ENCODE measurements at regions not wholly inside any gene's neighbourhood (a gene's known extent, or its start where the extent isn't known, plus 50 kb on each side); places are given as distances from the start of the nearest gene placed in this dataset.

DNA sequence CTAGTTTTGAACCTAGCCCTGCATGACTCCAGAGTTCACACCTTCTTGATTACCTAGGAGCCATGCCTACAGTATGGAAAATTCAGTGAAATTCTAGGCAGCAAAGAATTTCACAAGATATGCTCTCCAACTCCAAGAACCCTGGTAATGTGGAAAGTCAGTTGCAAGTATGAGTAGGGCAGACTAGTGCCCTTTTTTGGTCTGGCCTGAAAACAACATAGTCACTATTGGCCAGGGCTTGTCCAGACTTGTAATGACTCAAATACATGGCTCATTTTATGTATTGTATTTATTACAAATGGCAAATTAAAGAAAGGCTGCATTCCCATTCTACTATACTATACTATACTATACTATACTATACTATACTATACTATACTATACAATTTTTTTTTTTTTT is 160.4 kb downstream of the ESM1 start:
- no peaks in the 10 kb centered on the region for H3K4me1 ChIP-seq (ENCODE audit: control insufficient read depth, insufficient read depth, low read length)
- no peaks in the 10 kb centered on the region for H3K27me3 ChIP-seq (ENCODE audit: control insufficient read depth, insufficient read depth, low read length)
- no peak overlapping the region for H3K4me3 ChIP-seq (ENCODE audit: low read length)
- no peak overlapping the region for H3K27ac ChIP-seq (ENCODE audit: low read length)
- H3K9me3 ChIP-seq (replicated peaks; ENCODE audit: control insufficient read depth, low read depth, low read length): no peaks in the 10 kb centered on the region
- no peak for DNase-seq
- no peaks in the 10 kb centered on the region for H3K36me3 ChIP-seq (ENCODE audit: control insufficient read depth, insufficient read depth, low read length)

DNA sequence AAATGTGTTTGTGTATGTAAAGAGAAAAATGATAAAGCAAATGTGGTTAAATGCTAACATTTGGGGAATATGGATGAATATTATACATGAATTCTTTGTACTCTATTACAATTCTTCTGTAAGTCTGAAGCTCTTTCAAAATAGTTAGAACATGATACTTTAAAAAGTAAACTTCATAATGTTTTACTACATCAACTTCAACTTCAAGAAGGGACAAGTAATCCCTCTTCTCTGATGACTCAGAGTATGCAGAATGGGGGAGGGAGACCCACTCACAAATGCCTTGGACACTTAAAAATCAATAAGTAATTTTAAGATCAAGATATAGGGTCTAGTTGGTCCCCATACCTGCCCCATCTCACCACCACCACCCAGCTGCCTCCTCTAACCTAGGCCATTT is 162.4 kb downstream of the ESM1 start:
- Histone ChIP-seq H3K4me1 (ENCODE audit: control insufficient read depth, insufficient read depth, low read length) (no peaks in the 10 kb centered on the region), H3K27me3 (ENCODE audit: control insufficient read depth, insufficient read depth, low read length) (no peaks in the 10 kb centered on the region), H3K4me3 (ENCODE audit: low read length) (no peak overlapping the region), H3K27ac (ENCODE audit: low read length) (no peak overlapping the region), H3K9me3 (replicated peaks; ENCODE audit: control insufficient read depth, low read depth, low read length) (no peaks in the 10 kb centered on the region), H3K36me3 (ENCODE audit: control insufficient read depth, insufficient read depth, low read length) (no peaks in the 10 kb centered on the region)
- no peak for DNase-seq

DNA sequence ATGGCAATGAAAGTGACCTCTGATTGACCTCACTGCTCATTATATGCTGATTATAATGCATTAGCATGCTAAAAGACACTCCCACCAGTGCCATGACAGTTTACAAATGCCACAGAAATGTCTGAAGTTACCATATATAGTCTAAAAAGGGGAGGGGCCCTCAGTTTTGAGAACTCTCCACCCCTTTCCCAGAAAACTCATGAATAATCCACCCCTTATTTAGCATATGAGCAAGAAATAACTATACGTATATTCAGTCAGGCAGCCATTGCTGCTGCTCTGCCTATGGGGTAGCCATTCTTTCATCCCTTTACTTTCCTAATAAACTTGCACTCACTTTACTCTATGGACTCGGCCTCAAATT is 163.1 kb downstream of the ESM1 start:
- H3K4me3 ChIP-seq (ENCODE audit: low read length): no peak overlapping the region
- H3K4me1 ChIP-seq (ENCODE audit: control insufficient read depth, insufficient read depth, low read length): no peaks in the 10 kb centered on the region
- DNase-seq: no peak
- H3K27me3 ChIP-seq (ENCODE audit: control insufficient read depth, insufficient read depth, low read length): no peaks in the 10 kb centered on the region
- H3K36me3 ChIP-seq (ENCODE audit: control insufficient read depth, insufficient read depth, low read length): no peaks in the 10 kb centered on the region
- no CpG with 5 or more reads among the region's 2 CpGs for WGBS (ENCODE audit: insufficient coverage)
- no peaks in the 10 kb centered on the region for H3K9me3 ChIP-seq (replicated peaks; ENCODE audit: control insufficient read depth, low read depth, low read length)
- no peak overlapping the region for H3K27ac ChIP-seq (ENCODE audit: low read length)

DNA sequence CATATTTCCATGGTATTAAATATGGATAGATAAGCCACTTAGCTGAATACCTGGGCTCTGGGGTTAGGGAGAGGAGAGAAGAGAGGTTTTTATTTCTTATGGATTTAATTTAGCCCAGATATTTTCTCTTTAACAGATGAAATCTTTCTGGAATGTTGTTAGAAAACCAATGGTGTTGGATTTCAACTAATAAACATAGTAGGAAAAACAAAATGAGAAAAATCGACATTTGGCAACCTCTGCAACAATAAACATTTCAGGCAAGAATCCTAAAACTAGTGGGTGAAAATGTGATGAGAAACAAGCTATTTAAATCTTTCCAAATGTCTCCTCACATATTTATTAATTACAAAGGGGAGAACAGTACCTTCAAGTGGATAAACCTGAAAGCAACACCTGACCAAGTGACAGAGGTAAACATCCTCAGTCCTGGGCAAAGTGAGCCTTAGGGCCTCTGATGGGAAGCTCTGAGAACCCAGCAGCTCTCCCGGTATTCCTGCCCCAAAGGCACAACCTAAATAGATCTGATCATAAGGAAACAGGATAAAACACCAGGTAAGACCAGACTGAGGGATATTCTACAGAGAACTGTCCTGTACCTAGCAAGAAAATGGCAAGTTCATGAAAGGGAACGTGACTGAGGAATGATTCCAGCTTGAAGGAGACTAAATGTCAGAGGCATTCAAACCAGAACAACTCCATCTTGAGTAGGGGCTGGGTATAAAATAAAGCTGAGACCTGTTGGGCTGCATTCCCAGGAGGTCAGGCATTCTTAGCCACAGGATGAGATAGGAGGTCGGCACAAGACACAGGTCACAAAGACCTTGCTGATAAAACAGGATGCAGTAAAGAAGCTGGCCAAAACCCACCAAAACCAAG is 163.7 kb downstream of the ESM1 start:
- Histone ChIP-seq H3K27me3 (ENCODE audit: control insufficient read depth, insufficient read depth, low read length) (no peaks in the 10 kb centered on the region), H3K4me3 (ENCODE audit: low read length) (no peak overlapping the region), H3K36me3 (ENCODE audit: control insufficient read depth, insufficient read depth, low read length) (no peaks in the 10 kb centered on the region), H3K9me3 (replicated peaks; ENCODE audit: control insufficient read depth, low read depth, low read length) (no peaks in the 10 kb centered on the region), H3K4me1 (ENCODE audit: control insufficient read depth, insufficient read depth, low read length) (no peaks in the 10 kb centered on the region), H3K27ac (ENCODE audit: low read length) (no peak overlapping the region)
- no peak for DNase-seq
- WGBS (ENCODE audit: insufficient coverage): 63% methylated on average over 2 of the region's 4 CpGs

DNA sequence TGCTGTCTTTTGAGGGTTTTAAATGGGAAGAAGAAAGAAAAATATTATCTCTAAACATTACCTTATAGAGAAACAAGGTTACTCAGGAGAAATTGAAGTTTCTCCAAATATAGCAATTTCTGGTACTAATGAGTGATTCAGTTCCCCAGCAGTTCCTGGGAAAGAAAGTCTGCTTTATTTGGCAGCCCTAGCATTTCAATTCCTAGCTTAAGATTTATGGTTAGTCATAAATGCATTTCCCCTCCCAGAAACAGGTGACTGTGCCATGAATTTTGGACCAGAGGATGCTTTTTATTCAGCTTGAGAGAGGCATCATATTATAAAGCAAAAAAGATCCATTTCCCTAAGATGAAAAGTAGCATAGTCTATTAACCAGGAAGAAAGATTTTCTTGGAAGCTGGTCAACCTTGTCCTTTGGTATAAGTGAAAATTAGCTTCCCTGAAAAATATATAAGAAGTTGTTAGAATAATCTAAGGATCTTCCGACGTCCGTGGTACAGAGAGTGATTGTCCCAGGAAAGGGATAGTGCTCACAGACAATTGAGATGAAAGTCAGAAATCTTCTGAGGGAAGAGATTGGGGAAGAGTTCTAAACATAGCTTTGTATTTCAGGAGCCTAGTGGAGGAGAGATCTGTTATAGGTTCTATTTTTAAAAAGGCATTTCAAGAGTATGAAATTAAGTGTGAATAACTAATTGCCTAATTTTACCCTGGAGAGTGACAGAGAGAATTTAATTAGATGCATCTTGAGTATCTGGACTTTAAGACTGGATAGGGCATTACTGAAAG is 164.9 kb downstream of the ESM1 start:
- Histone ChIP-seq H3K27me3 (ENCODE audit: control insufficient read depth, insufficient read depth, low read length) (no peaks in the 10 kb centered on the region), H3K27ac (ENCODE audit: low read length) (no peak overlapping the region), H3K4me3 (ENCODE audit: low read length) (no peak overlapping the region), H3K4me1 (ENCODE audit: control insufficient read depth, insufficient read depth, low read length) (no peaks in the 10 kb centered on the region), H3K9me3 (replicated peaks; ENCODE audit: control insufficient read depth, low read depth, low read length) (no peaks in the 10 kb centered on the region), H3K36me3 (ENCODE audit: control insufficient read depth, insufficient read depth, low read length) (no peaks in the 10 kb centered on the region)
- no peak for DNase-seq
- 43% methylated on average over 1 of the region's 3 CpGs for WGBS (ENCODE audit: insufficient coverage)

DNA sequence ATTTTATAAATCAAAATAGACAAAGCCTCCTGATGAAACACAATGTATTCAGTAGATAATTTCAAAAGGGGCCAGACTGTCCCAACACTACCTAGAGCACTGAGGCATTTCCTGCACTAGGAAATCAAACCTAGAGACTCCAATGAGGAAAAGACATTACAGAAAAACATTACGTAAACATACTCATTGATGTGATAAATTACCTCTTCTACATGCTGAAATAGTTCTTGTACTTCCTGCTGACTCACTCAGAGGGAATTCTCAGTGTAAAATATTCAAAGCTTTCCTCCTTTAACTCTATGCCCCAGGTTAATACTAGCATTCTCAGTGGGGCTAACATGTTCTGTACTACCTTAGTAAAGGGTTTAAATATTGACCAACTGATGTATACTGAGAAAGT is 178.0 kb downstream of the ESM1 start:
- H3K27me3 ChIP-seq (ENCODE audit: control insufficient read depth, insufficient read depth, low read length): no peaks in the 10 kb centered on the region

DNA sequence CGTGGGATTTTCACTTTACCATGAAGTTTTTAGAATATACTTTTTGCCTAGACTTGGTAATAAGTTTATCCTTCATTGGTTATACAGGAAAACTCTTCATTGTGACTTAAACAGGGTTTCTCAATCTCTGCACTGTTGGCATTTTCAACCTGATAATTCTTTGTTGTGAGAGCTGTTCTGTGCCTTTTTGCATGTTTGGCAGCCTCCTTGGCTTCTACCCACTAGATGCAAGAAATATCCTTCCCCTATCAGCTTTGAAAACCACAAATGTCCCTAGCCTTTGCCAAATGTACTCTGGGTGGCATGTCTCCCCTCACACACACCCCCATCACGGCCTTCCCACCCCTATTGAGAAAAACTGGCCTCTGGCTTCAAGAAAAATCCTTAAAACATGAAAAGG is 180.9 kb downstream of the ESM1 start:
- Histone ChIP-seq H3K4me3 (ENCODE audit: low read length) (no peak overlapping the region), H3K4me1 (ENCODE audit: control insufficient read depth, insufficient read depth, low read length) (peaks cover 3% of the 10 kb centered on the region), H3K9me3 (replicated peaks; ENCODE audit: control insufficient read depth, low read depth, low read length) (peaks cover 2% of the 10 kb centered on the region), H3K36me3 (ENCODE audit: control insufficient read depth, insufficient read depth, low read length) (no peaks in the 10 kb centered on the region), H3K27me3 (ENCODE audit: control insufficient read depth, insufficient read depth, low read length) (no peaks in the 10 kb centered on the region), H3K27ac (ENCODE audit: low read length) (peak overlapping the region; percentile 16)
- no peak for DNase-seq
- WGBS (ENCODE audit: insufficient coverage): no CpG with 5 or more reads among the region's 2 CpGs

More for the DNA sequence above, 178.0 kb downstream of the ESM1 start:
- no peak overlapping the region for H3K27ac ChIP-seq (ENCODE audit: low read length)
- 80% methylated on average over 1 of the region's 1 CpG for WGBS (ENCODE audit: insufficient coverage)
- no peak overlapping the region for H3K4me3 ChIP-seq (ENCODE audit: low read length)
- no peak for DNase-seq
- H3K36me3 ChIP-seq (ENCODE audit: control insufficient read depth, insufficient read depth, low read length): no peaks in the 10 kb centered on the region
- H3K4me1 ChIP-seq (ENCODE audit: control insufficient read depth, insufficient read depth, low read length): peaks cover 3% of the 10 kb centered on the region
- peaks cover 2% of the 10 kb centered on the region for H3K9me3 ChIP-seq (replicated peaks; ENCODE audit: control insufficient read depth, low read depth, low read length)

DNA sequence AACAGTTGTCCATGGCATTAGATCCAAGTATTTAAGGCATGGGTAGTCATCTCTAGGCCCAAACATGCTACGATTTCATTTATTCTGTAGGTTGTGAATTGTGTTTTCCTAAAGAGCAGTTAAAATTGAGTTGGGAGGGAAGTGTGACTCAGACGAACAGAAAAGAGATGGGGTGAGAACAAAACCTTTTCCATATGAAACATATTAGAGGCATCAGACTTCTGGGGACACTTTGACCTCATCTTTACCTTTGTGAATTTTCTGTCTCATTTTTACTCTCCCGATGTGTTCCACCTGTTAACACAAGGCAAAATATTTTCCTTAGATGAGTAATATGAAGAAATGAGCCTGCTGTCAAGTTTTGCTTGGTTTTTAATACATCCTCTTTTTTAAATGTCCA is 181.3 kb downstream of the ESM1 start:
- peak; percentile 69 for DNase-seq
- H3K9me3 ChIP-seq (replicated peaks; ENCODE audit: control insufficient read depth, low read depth, low read length): peaks cover 2% of the 10 kb centered on the region
- H3K27me3 ChIP-seq (ENCODE audit: control insufficient read depth, insufficient read depth, low read length): no peaks in the 10 kb centered on the region
- WGBS (ENCODE audit: insufficient coverage): no CpG with 5 or more reads among the region's 3 CpGs
- H3K27ac ChIP-seq (ENCODE audit: low read length): peak overlapping the region; percentile 43
- peaks cover 3% of the 10 kb centered on the region for H3K4me1 ChIP-seq (ENCODE audit: control insufficient read depth, insufficient read depth, low read length)
- H3K36me3 ChIP-seq (ENCODE audit: control insufficient read depth, insufficient read depth, low read length): no peaks in the 10 kb centered on the region
- no peak overlapping the region for H3K4me3 ChIP-seq (ENCODE audit: low read length)

DNA sequence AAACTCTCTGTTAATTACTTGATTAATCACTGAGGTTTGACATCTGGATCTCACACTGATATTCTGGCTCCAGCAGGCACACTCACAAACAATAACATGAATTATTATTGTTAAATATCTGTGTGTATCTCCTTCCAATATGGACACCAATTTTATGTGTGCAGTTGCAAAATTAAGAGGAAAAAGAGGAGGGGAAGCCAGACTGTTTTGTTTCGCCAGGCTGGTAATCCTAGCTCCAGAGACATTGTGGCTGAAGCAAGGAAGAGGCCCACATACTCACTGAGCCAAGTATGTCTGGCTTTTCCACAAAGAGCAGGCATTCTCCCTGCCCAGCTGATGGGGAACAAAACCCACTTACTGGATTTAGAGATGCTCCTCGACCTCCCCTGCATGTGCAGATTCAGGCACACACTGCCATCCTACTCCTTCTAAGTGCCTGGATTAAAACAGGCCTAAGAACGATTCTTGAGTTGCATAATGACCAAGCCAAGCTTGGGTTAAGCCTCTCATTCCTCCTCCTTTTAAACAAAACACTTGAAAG is 181.9 kb downstream of the ESM1 start:
- H3K4me3 ChIP-seq (ENCODE audit: low read length): no peak overlapping the region
- peaks cover 3% of the 10 kb centered on the region for H3K4me1 ChIP-seq (ENCODE audit: control insufficient read depth, insufficient read depth, low read length)
- H3K36me3 ChIP-seq (ENCODE audit: control insufficient read depth, insufficient read depth, low read length): no peaks in the 10 kb centered on the region
- peak overlapping the region; percentile 43 for H3K27ac ChIP-seq (ENCODE audit: low read length)
- no CpG with 5 or more reads among the region's 3 CpGs for WGBS (ENCODE audit: insufficient coverage)
- no peaks in the 10 kb centered on the region for H3K27me3 ChIP-seq (ENCODE audit: control insufficient read depth, insufficient read depth, low read length)
- H3K9me3 ChIP-seq (replicated peaks; ENCODE audit: control insufficient read depth, low read depth, low read length): peaks cover 2% of the 10 kb centered on the region
- DNase-seq: peak; percentile 74

DNA sequence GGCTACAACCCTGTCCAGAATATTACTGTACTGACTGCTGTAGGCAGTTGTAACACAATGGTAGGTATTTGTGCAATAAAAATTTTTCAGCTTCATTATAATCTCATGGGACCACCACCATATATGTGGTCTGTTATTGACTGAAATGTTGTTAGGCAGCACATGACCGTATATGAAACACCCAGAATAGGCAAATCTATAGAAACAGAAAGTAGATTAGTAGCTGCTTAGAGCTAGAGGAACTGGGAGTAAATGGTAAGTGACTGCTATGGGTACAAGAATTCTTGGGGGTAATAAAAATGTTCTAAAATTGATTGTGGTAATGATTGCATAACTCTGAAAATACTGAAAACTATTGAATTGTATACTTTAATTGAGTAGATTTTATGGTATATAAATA is 185.7 kb downstream of the ESM1 start:
- Histone ChIP-seq H3K27me3 (ENCODE audit: control insufficient read depth, insufficient read depth, low read length) (no peaks in the 10 kb centered on the region), H3K36me3 (ENCODE audit: control insufficient read depth, insufficient read depth, low read length) (no peaks in the 10 kb centered on the region), H3K9me3 (replicated peaks; ENCODE audit: control insufficient read depth, low read depth, low read length) (no peaks in the 10 kb centered on the region), H3K4me1 (ENCODE audit: control insufficient read depth, insufficient read depth, low read length) (peaks cover 3% of the 10 kb centered on the region), H3K4me3 (ENCODE audit: low read length) (no peak overlapping the region), H3K27ac (ENCODE audit: low read length) (no peak overlapping the region)
- DNase-seq: no peak
- no CpG with 5 or more reads among the region's 1 CpG for WGBS (ENCODE audit: insufficient coverage)

All from muscle of leg (tissue), 3 donors.